Kasumi-1 (cell line): ENCODE measurements at regions not wholly inside any gene's neighbourhood (a gene's known extent, or its start where the extent isn't known, plus 50 kb on each side); places are given as distances from the start of the nearest gene placed in this dataset.

Experiments used
- DNase-seq, 2 experiments: peaks; one replicate each; lab custom pipeline; 2025; lab: John Stamatoyannopoulos, UW

DNA sequence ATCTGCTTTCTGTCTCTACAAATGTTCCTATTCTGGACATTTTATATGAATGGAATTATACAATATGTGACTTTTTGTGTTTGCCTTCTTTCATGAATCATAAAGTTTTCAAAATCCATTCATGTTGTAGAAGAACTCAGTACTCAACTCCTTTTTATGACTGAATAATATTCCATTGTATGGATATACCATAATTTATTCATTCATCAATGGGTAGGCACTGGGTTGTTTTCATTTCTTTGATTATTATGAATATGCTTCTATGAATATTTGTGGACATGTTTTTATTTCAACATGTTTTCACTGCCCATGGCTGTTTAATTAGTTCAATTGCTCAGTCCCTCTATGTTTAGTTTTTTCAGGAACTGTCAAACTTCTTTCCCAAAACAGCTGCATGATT, 76.5 kb upstream of the GTSF1L start:
- no peak for DNase-seq

DNA sequence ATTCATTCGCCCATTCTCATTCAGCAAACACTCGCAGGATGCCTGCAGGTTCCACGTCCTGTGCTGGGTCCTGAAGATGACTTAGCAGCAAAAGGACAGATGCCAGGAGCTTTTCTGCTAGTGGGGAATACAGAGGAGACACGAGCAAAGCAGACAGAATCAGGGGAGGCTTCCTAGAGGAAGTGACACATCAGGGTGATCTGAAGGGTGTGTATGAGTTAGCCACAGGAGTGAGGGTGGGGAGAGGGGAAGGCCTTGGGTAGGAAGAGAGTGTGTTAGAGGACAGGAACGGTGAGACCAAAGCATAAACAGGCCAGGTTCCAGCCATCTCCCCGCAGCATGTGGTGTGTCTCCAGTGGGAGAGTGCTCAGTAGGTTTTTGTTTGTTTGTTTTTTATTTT, 73.4 kb upstream of the GTSF1L start:
- DNase-seq: no peak

DNA sequence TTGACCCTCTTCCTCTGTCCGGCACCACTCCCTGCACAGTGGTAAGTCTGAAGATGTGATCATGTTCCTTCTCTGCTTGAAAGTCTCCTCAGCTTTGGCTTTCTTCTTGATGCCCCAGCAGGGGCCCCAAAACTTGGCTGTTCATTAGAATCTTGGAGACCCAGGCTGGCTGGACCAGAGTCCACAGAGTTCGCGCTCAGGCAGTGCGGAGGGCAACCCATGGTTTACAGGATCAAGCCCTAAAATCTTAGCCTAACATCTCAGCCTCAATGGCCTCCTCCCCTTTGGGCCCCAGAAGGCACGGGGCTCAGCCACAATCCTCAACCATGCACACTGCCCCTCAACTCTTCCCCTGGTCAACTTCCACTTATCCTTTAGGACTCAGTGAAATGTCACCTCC, 72.9 kb upstream of the GTSF1L start:
- DNase-seq: no peak

DNA sequence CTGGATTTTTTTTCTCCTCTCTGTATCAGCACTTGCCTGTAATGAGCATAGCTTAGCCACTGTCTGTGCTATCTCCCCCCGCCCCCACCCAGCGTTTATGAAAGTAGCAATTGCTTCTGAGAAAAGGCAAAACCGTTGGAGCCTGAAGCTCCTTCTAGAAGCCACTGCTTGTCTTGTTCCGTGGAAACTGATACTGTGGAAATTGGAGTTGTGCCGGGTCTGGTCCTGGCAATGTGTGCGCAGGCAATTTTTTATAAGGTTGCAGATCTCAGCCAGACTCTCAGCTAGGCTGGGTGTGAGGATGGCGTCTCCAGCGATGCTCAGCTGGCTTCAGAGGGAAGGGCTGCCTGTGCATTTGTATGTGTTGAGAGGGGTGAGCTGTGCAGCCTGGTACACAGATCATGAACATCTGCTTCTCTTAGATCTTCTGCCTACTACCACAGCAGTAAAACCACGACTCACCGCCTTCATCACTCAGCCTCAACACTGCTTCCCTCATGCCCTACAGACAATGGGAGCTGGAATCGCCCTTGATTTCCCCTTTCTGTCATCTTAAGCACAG, 72.4 kb upstream of the GTSF1L start:
- DNase-seq: no peak

DNA sequence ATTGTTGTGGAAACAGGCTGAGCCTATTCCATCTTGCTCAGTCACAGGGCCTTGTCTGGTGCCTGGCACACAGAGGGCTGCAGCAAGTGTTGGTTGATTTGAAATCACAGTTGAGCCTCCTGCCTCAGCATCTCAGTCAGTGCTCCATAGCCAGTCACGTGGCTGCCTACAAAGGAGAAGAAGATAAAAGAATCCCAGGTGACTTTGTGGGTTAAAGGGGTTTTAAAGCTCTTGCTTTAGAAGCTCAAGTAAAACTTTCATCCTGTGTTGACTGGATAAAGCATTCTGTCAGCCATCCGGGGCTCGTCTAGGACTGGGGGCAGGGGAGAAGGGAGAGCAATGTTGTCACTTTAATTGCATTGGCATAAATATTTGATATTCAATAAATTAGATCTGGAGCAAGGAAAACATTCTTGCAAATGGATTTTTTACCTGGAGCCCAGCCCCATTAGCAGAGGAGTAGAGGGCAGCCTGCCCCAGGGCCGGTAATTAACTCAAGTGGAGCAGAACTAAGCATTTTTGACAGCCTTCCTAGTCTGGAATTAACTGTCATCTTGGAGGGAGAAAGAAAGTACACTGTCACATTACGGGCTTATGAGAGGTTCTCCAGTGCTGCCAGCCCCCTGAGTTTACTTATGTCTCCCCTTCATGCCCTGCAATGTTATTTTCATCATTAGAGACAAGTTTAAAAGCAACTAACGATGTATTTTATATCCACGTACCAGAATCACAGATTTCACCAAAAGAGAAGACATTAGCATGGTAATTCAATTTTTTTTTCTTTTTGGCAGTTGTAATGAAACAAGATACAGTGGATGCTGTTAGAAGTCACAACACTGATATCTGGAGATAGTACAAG, 71.7 kb upstream of the GTSF1L start:
- DNase-seq: no peak

DNA sequence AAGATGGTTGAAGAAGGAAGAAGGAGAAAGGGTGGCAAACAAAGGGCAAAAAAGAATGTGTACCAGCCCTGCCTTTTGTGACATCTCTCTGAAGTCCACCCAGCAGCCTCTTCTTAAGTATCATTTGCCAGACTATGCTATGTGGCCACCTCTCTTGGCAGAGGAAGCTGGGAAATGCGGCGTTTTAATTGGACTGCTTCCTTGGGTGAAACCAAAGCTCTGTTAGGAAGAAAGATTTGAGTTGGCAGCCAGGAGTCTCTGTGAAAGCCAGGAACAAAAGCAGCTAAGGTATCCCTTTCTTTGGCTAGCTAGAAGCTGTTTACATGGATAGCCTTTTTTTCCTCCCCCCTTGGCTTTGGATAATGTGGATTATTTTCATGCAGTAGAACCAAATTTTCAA, 67.5 kb upstream of the GTSF1L start:
- DNase-seq: no peak

DNA sequence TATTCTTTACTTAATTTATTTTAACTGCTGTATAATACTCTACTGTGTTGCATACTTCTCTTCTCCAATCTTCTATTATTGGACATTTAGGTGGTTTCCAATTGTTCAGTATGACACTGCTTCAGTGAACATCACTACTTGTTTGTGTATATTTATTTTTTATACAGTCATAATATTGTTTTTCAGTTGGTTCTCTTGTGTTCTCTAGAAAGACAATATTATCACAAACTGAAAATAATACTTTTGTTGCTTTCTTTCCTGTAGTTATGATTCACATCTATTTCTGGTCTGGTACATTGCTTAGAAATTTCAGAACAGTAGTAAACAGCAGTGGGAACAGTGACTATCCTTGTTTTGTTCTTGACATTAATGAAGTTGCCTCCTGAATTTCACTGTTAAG, 62.8 kb upstream of the GTSF1L start:
- no peak for DNase-seq

DNA sequence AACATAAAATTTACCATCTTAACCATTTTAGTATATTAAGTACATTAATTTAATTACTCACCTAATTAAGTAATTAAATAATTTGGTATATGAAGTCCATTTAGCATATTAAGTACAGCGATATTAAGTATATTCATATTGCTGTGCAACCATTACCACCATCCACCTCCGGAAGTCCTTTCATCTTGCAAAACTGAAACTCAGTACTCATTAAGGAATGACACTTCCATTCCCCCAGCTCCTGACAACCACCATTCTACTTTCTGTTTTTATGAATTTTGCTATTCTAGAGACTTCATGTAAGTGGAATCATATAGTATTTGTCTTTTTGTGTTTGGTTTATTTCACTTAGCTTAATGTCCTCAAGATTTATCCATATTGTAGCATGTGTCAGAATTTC, 61.1 kb upstream of the GTSF1L start:
- DNase-seq: no peak

DNA sequence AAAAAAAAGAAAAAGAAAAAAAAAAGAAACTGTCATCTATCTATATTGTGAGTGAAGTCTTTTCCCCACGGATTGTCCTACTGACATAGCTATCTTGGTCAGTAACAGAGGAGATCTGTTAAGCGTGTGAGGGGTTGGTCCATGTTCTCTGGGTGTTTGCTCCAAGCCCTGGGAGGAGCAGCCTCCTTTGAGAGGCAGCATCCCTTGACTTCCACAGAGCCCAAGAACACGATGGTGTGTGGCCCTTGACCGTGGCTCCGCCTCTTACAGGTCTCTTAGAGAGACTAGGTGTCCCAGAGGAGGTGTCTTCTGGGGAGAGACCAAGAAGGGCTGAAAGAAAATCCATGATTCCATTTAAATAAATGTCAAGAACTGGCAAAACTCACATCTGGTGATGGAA, 60.1 kb upstream of the GTSF1L start:
- DNase-seq: no peak

DNA sequence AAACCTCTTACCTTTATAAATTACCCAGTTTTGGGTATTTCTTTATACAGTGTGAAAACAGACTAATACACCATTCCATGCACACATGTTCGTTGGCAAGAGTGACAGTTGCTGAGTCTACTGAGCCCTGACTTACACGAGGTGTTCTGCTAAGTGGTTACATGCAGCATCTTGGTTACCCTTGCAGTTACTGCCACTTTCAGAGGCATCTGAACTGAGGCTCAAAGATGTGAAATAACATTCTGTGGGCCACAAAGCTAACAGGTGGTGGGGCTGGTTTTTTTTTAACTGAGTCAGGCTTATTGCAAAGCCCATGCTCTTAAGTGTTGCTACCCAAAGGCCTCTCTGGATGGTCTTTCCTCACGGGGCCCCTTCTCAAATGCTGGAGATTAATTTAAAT, 54.4 kb upstream of the GTSF1L start:
- no peak for DNase-seq

DNA sequence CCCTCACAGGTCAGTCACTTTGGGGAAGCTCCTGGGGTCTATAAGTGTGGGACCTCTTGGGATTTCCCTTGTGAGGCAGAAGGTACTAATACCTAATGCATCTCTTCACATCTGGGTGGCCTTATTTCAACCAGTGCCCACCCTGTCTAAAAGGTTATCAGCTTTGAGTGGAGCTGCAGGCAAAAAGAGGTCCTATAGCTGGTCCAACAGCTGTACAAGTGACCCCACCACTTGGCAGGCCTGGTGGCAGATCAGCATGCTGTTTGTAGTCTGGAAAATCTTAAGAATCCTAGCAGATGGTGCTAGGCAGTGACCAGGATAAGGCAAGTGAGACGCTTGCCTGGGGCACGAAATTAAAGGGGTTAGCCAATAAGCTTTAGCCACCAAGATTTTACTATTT, 51.6 kb upstream of the GTSF1L start:
- DNase-seq: no peak

DNA sequence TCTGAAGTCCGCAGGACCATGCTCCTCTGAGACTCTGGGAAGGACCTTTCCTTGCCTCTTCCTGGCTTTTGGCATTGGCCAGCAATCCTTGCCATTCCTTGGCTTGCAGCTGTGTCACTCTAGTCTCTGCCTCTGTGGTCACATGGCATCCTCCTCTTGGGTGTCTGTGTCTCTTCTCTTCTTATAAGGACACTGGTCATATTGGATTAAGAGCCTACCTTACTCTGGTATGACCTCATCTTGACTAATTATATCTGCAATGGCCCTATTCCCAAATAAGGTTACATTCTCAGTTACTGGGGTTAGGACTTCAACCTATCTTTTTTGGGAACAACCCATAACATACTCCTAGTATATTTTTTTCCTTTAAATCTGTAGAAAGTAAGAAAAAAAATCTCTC, 49.9 kb upstream of the GTSF1L start:
- DNase-seq: no peak
